Stimulated activated CD4-positive, alpha-beta T cell treated with anti-CD3 and anti-CD28 coated beads, Interleukin-15, amount 100 ng/mL, for 48 hours (primary cell): ENCODE measurements at regions not wholly inside any gene's neighbourhood (a gene's known extent, or its start where the extent isn't known, plus 50 kb on each side); places are given as distances from the start of the nearest gene placed in this dataset.

Experiments used
- DNase-seq, 2 donors: peaks; one replicate each; pipeline ENCODE4 v3.0.0-alpha.2; 2020; ENCODE audit warnings: low read depth in 2 of 2

- no peak for DNase-seq
Measured at GRCh38 chr1:218679988-218680748, 335.0 kb downstream of the TGFB2 start.

GRCh38 chr1:218683242-218683641 lies 338.1 kb downstream of the TGFB2 start:
- DNase-seq: no peak

GRCh38 chr1:218686258-218686657 lies 341.1 kb downstream of the TGFB2 start:
- no peak for DNase-seq

GRCh38 chr1:218686761-218687160 lies 341.6 kb downstream of the TGFB2 start:
- DNase-seq: no peak

GRCh38 chr1:218692808-218693207 lies 347.7 kb downstream of the TGFB2 start:
- no peak for DNase-seq

GRCh38 chr1:218693599-218693998 lies 348.5 kb downstream of the TGFB2 start:
- no peak for DNase-seq

- no peak for DNase-seq
Measured at GRCh38 chr1:218694085-218694484, 348.9 kb downstream of the TGFB2 start.

- DNase-seq: no peak
Measured at GRCh38 chr1:218694636-218695035, 349.5 kb downstream of the TGFB2 start.

- DNase-seq: no peak
Measured at GRCh38 chr1:218695525-218695924, 350.4 kb downstream of the TGFB2 start.

GRCh38 chr1:218698141-218698540 lies 353.0 kb downstream of the TGFB2 start:
- DNase-seq: no peak

GRCh38 chr1:218699421-218699820 lies 354.3 kb downstream of the TGFB2 start:
- no peak for DNase-seq

- DNase-seq: no peak
Measured at GRCh38 chr1:218699865-218700264, 354.7 kb downstream of the TGFB2 start.

GRCh38 chr1:218700666-218701065 lies 355.5 kb downstream of the TGFB2 start:
- DNase-seq: no peak

- no peak for DNase-seq
Measured at GRCh38 chr1:218701131-218701530, 356.0 kb downstream of the TGFB2 start.

GRCh38 chr1:218702775-218703174 lies 357.6 kb downstream of the TGFB2 start:
- DNase-seq: no peak

- no peak for DNase-seq
Measured at GRCh38 chr1:218703836-218704235, 358.7 kb downstream of the TGFB2 start.

- no peak for DNase-seq
Measured at GRCh38 chr1:218705391-218705790, 360.3 kb downstream of the TGFB2 start.

GRCh38 chr1:218705911-218706893 lies 361.1 kb downstream of the TGFB2 start:
- no peak for DNase-seq

- no peak for DNase-seq
Measured at GRCh38 chr1:218711001-218711400, 365.9 kb downstream of the TGFB2 start.

- DNase-seq: no peak
Measured at GRCh38 chr1:218711884-218712674, 366.9 kb downstream of the TGFB2 start.

- no peak for DNase-seq
Measured at GRCh38 chr1:218712677-218713076, 367.5 kb downstream of the TGFB2 start.
